SK-N-SH treated with all-trans-retinoic acid at 6 μM for 48 hours (cell line): ENCODE measurements at regions not wholly inside any gene's neighbourhood (a gene's known extent, or its start where the extent isn't known, plus 50 kb on each side); places are given as distances from the start of the nearest gene placed in this dataset.

Experiments
- CREB5 ChIP-seq: fragments of 250-450 bp; sonication (Bioruptor Pico); IDR thresholded peaks from 2 replicates; pipeline ENCODE4 v1.5.1; 2020; ENCODE audit warnings: low read depth, mild to moderate bottlenecking, moderate library complexity
- ESRRG ChIP-seq: fragments of 250-450 bp; sonication (Bioruptor Pico); IDR thresholded peaks from 2 replicates; pipeline ENCODE4 v1.6.1; 2021; ENCODE audit warnings: mild to moderate bottlenecking
- ISL1 ChIP-seq: fragments of 250-450 bp; sonication (Bioruptor Pico); IDR thresholded peaks from 2 replicates; pipeline ENCODE4 v2.1.2; 2022; ENCODE audit warnings: mild to moderate bottlenecking, moderate library complexity
- PATZ1 ChIP-seq: fragments of 250-450 bp; sonication (Bioruptor Pico); IDR thresholded peaks from 2 replicates; pipeline ENCODE4 v1.8.0; 2020; ENCODE audit warnings: mild to moderate bottlenecking, moderate library complexity, borderline replicate concordance
- POU6F1 ChIP-seq: fragments of 250-450 bp; sonication (Bioruptor Pico); IDR thresholded peaks from 2 replicates; pipeline ENCODE4 v1.8.0; 2021; ENCODE audit warnings: low read depth, mild to moderate bottlenecking, moderate library complexity, borderline replicate concordance
- PPARA ChIP-seq: fragments of 250-450 bp; sonication (Bioruptor Pico); IDR thresholded peaks from 2 replicates; pipeline ENCODE4 v1.5.0; 2020; ENCODE audit warnings: mild to moderate bottlenecking, borderline replicate concordance
- RARB ChIP-seq: fragments of 250-450 bp; sonication (Bioruptor Pico); IDR thresholded peaks from 2 replicates; pipeline ENCODE4 v1.8.0; 2021; ENCODE audit warnings: mild to moderate bottlenecking, moderate library complexity
- TCF4 ChIP-seq: fragments of 250-450 bp; sonication (Bioruptor Pico); IDR thresholded peaks from 2 replicates; pipeline ENCODE4 v1.8.0; 2021; ENCODE audit warnings: mild to moderate bottlenecking, moderate library complexity, borderline replicate concordance
- ZC3H10 ChIP-seq: fragments of 250-450 bp; sonication (Bioruptor Pico); IDR thresholded peaks from 2 replicates; pipeline ENCODE4 v1.5.1; 2021; ENCODE audit warnings: mild to moderate bottlenecking, moderate library complexity
- ZFP3 ChIP-seq: fragments of 250-450 bp; sonication (Bioruptor Pico); IDR thresholded peaks from 2 replicates; pipeline ENCODE4 v1.5.0; 2020; ENCODE audit warnings: mild to moderate bottlenecking, moderate library complexity
- ZFP30 ChIP-seq: fragments of 450-650 bp; formaldehyde crosslinking; IDR thresholded peaks from 2 replicates; pipeline ENCODE4 v1.5.0; 2022; ENCODE audit warnings: mild to moderate bottlenecking, moderate library complexity
- ZNF8 ChIP-seq: fragments of 450-650 bp; formaldehyde crosslinking; IDR thresholded peaks from 2 replicates; pipeline ENCODE4 v1.5.0; 2020; ENCODE audit warnings: mild to moderate bottlenecking, moderate library complexity

- no peak for TF ChIP-seq ZFP3 (CRISPR knock-in tag)
- no peak for TF ChIP-seq CREB5 (CRISPR knock-in tag)
- no peak for TF ChIP-seq ZNF8 (CRISPR knock-in tag)
- TF ChIP-seq PATZ1, result no peak
- TF ChIP-seq ISL1, result no peak
- no peak for TF ChIP-seq PPARA (CRISPR knock-in tag)
- TF ChIP-seq POU6F1 (CRISPR knock-in tag), result no peak
- TF ChIP-seq ESRRG (CRISPR knock-in tag), result no peak
- no peak for TF ChIP-seq ZFP30
- no peak for TF ChIP-seq TCF4 (CRISPR knock-in tag)
- TF ChIP-seq ZC3H10 (CRISPR knock-in tag), result no peak
- TF ChIP-seq RARB (CRISPR knock-in tag), result no peak
These were observed 93.9 kb downstream of the ZNF330 start for GRCh38 chr4:141314627-141315026.
